ENCODE measurements at regions not wholly inside any gene's neighbourhood (a gene's known extent, or its start where the extent isn't known, plus 50 kb on each side); places are given as distances from the start of the nearest gene placed in this dataset.
"Not testable (repeated sequence)": the region's sequence is repeated elsewhere in the genome, so short reads cannot be mapped to it uniquely, and the experiment has no call there.

DNA sequence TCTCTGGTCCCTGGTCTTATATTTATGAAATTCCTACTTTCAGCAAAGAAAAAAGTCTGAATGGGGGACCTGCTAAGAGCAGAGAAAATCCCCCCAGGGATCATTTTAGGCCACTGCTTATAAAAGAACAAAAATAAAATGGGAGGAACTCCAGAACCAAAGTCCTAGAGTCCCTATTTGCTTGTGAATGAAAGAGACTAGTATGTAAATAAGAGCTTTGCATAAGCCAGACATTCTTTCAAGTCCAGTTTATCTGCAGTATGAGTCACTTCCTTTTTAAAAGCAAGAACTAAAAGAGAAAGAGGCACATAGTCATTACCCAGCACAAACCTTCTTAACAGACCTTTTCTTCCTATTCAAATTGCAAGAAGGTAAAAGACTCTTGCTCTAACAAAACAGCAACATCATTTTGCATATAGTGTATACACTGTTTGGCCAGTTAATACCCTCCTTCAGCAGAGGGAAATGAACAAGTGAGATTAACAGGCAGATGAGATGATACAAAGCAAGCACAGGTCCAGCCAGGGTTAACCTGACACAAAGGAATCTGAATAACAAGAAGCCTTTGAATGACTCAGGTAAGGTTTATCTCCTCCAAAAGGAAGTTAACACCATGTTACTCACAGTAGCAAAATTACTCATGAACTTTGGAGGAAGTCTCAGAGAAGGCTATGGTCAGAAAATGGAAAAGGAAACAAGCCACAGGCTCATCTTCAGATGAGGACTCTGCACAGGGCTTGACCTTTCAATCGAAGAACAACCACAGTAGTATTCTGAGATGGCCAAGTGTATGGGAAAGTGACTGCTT is 87.3 kb downstream of the PHLDA1 start:
- peak; percentile 80 for DNase-seq (ENCODE audit: low read depth)

DNA sequence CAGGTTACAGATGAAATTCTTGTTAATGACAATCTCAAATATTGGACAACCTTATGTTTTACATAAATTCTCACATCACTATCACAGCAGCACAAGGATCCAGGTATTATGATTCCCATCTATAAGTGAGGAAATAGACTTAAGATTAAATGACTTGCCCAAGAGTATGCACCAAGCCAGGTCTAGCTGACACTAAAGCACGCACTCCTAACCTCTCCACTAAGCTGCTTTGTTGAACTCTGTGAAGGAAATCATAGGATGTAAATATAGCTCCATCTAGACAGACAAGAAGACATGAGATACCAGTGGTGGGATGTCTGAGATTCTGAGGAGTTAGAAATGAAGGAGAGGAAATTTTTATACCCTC is 87.9 kb downstream of the PHLDA1 start:
- peak; percentile 15 for DNase-seq (ENCODE audit: low read depth)

- DNase-seq (ENCODE audit: low read depth), result not testable (repeated sequence)
Observed at GRCh38 chr12:75941661-75942060, 89.9 kb downstream of the PHLDA1 start.

GRCh38 chr12:75939016-75939642 is 92.4 kb downstream of the PHLDA1 start:
- no peak for DNase-seq (ENCODE audit: low read depth)

DNA sequence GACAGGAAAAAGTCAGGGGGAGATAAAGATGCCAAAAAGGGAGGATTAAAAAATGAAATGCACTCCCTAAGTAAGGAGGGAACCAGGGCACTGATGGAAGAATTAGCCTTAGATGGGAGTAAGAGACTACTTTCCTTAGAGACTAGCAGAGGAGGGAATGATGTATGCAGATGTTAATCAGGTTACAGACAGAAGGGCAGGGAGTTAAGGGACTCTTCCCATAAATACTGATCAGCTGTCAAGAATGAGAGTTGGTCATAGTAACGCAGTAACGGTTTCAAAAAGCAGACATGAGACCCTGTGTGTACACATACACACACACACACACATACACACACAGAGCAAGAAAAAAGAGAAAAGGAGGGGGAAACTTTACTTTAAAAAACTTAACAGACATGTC is 93.4 kb downstream of the PHLDA1 start:
- no peak for DNase-seq (ENCODE audit: low read depth)

- DNase-seq (ENCODE audit: low read depth), result no peak
Observed at GRCh38 chr12:75937486-75937885, 94.1 kb downstream of the PHLDA1 start.

DNA sequence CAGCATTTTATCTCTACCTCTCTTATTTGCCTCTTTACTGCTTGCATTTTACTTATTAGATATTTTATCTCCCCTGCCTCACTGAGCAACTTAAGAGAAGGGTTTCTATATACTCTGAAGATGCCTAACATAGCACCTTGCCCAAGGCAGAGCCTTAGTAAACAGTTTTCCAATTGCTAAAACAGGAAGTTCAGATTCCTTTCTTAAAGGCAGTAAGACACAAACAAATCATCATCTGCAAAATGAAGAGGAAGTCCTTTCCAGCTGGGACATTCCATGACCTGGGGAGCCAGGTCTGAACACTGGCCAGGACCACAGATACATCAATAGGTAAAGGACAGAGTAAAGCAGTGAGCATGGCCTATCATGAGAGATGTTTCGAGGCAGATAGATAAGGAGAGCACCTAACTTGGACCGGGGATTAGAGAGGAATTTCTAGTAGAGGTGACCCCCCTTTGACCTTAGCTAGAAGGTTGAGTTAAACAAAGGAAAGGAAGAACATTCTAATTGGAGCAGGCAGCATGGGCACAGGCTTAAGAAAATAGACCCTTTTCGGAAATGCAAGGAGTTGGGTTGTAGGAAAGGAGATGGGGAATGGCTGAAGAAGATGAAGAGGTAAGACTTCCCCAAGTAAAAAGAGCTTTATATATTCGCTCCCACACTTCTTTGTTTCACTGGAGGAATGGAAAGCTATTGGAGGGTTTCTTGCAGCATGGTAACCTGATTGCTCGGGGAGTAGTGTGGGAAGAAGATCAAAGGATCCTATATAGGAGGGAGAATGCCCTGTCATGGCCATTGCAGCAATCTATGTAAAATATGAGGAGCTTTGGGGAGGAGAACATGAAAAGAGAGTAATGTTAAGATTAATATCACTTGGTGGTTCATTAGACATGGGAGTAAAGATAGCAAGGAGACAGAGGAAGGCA is 94.8 kb downstream of the PHLDA1 start:
- no peak for DNase-seq (ENCODE audit: low read depth)

DNA sequence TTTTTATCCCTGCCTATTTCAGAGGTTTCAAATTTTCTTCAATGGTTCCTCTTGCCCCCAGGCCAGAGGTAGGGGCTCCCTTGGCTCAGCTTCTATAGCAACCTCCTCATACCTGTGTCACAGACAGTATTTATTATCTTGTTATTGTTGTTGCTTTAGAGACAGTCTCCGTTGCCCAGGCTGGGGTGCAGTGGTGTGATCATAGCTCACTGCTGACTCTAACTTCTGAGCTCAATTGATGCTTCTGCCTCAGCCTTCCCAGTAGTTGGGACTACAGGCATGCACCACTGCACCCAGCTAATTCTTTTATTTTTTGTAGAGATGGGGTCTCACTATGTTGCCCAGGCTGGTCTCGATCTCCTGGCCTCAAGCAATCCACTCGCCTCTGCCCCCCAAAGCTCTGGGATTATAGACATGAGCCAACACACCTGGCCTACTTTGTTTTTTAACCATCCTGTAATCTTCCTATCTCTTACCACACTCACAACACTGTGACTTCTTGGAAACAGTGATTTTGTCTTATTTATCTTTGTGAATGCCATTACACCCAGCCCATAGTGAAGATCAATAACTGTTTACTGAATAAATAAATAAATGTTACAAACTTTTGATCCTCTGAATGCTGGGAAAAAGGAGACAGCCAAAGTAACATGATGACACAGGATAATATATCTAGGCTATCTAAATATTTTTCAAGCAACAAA is 95.9 kb downstream of the PHLDA1 start:
- no peak for DNase-seq (ENCODE audit: low read depth)

DNA sequence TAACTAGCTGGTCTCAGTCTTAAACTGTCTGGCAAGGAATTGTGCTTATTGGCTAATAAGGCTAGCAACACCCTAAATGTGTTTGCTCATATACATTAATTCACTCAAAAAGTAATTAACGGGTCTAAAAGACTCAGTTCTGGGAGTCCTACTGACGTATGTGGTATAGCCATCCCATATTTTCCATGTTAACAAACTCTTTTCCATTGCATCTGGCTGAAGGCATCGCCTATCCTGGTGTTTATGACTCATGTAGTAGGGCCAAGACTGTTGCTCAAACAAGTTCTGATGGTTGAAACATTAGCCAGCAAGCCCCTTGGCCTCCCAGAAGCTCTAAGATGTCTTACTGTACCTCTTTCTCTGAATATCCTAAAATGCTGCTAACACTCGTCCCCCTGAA is 98.5 kb downstream of the PHLDA1 start:
- DNase-seq (ENCODE audit: low read depth), result peak; percentile 68

DNA sequence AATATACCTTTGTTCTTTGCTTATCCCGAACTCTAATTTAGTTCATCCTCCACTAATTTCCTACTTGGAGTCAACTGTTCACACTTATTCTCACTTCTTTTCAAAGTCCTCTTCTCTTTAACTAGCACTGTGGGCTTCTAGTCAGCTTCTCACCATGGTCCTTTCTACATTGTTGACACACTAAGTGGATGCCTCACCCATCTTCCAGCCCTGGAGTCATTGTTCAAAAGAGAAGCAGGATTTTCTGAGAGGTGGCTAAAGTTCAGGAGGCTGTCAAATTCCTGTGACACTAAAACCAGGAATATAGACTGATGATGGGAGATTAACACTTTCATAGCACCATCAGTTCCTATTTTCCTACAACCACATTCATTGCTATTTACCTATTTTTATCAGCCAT is 99.3 kb downstream of the PHLDA1 start:
- no peak for DNase-seq (ENCODE audit: low read depth)

GRCh38 chr12:75923964-75924666 is 107.5 kb downstream of the PHLDA1 start:
- no peak for DNase-seq (ENCODE audit: low read depth)

GRCh38 chr12:75922944-75923642 is 108.5 kb downstream of the PHLDA1 start:
- no peak for DNase-seq (ENCODE audit: low read depth)

- no peak for DNase-seq (ENCODE audit: low read depth)
Observed at GRCh38 chr12:75921622-75922289, 109.8 kb downstream of the PHLDA1 start.

DNA sequence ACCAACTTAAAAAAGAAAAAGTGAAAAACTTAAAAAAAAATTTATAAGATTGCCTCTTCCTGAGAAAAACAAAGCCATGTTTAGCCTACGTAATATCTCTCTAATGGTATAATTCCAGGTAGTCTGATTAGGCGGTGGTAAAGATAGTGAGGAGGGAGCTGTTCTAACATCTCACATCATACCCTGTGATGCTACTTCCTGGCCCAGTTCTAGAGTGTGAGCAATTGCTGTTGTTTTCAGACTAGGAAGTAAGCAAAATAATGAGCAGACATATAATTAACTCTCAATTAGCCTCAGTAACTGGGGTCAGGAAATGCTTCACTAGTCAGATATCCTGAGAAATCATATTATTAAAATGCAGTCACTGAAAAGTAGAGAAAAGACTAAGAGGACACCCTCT is 113.9 kb downstream of the PHLDA1 start:
- DNase-seq (ENCODE audit: low read depth), result no peak

- DNase-seq (ENCODE audit: low read depth), result no peak
Observed at GRCh38 chr12:75917083-75917482, 114.5 kb downstream of the PHLDA1 start.

GRCh38 chr12:75913502-75914351 is 117.8 kb downstream of the PHLDA1 start:
- DNase-seq (ENCODE audit: low read depth), result no peak

DNA sequence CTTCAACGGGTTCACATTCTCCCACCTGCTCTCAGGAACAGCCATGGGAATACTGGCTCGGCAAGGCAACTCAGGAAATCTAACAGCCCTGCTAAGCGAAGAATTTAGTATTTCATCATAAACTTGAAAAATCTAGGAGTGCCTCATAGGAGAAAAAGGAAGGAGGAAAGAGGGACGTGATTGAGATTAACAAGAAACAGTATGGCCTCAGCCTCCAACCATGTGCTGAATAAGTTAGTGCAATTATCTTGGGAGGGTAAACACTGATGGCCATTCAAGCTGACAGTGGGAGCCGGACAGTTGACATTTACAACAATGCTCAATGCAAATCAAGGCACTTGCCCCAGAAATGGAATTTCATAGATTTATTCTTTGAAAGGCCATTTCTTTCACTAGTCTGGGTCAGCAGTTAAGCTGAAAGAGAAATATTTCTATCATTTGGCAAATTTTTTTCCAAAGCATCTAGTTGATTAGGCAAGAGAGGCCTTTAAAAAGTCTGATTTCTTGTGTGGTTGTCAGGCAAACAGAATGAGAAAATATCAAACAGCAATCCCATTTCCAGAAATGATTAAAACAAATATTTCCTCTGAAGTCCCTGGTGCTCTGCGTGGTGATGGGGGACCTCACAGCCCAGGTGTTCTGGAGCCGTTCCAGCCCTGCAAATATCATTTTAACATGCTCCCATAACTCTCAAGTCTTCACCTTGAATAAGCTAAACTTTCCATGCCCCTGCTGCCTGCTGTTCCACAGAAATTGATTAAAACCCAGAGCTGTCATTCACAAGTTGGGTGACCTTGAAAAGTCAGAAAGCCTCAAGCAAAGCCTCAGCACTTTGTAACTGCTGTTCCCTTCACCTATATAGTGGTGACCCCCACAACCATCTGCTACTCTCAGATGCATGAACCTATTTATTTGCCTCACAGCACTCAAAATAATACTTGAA is 121.6 kb downstream of the PHLDA1 start:
- DNase-seq (ENCODE audit: low read depth), result no peak

Data from Daoy (cell line).